Karpas-422 (cell line): ENCODE measurements at regions not wholly inside any gene's neighbourhood (a gene's known extent, or its start where the extent isn't known, plus 50 kb on each side); places are given as distances from the start of the nearest gene placed in this dataset.

ENCODE experiments used
- DNase-seq: peaks from one replicate; pipeline ENCODE4 v3.0.0-alpha.2; 2015
- H2AFZ ChIP-seq: fragments of 200-600 bp; sonication (generic); 2 replicates; pipeline ENCODE4 v1.6.1; 2014; ENCODE audit warnings: antibody characterized with exemption, low read length, mixed read lengths
- H3K27ac ChIP-seq: fragments of 200-600 bp; sonication (generic); 2 replicates; pipeline ENCODE4 v1.5.1; 2014; ENCODE audit warnings: mild to moderate bottlenecking, low read length, moderate library complexity
- H3K27me3 ChIP-seq: fragments of 200-600 bp; sonication (generic); 2 replicates; pipeline ENCODE4 v1.6.1; 2014; ENCODE audit warnings: low read length, mixed read lengths
- H3K36me3 ChIP-seq: fragments of 200-600 bp; sonication (generic); 2 replicates; pipeline ENCODE4 v1.6.1; 2014; ENCODE audit warnings: low read length, mixed read lengths; ENCODE audit not compliant: insufficient read depth
- H3K4me1 ChIP-seq: fragments of 200-600 bp; sonication (generic); 2 replicates; pipeline ENCODE4 v1.6.1; 2014; ENCODE audit warnings: mild to moderate bottlenecking, low read length, mixed read lengths
- H3K4me2 ChIP-seq: fragments of 200-600 bp; sonication (generic); 2 replicates; pipeline ENCODE4 v1.6.1; 2014; ENCODE audit warnings: low read length, low read depth, mild to moderate bottlenecking; ENCODE audit not compliant: poor library complexity, severe bottlenecking
- H3K4me3 ChIP-seq: fragments of 200-600 bp; sonication (generic); 2 replicates; pipeline ENCODE4 v1.5.1; 2014; ENCODE audit warnings: mild to moderate bottlenecking, antibody characterized with exemption, low read length, mixed read lengths
- H3K79me2 ChIP-seq: fragments of 200-600 bp; sonication (generic); 2 replicates; pipeline ENCODE4 v1.6.1; 2014; ENCODE audit warnings: mild to moderate bottlenecking, low read length, mixed read lengths
- H3K9ac ChIP-seq: fragments of 200-600 bp; sonication (generic); 2 replicates; pipeline ENCODE4 v1.6.0; 2014; ENCODE audit warnings: low read length
- H3K9me2 ChIP-seq: fragments of 200-600 bp; sonication (generic), shearing (Covaris generic); replicated peaks from 2 replicates; pipeline ENCODE4 v1.6.0; 2014; ENCODE audit warnings: mild to moderate bottlenecking, low read length, moderate library complexity; ENCODE audit not compliant: insufficient read depth
- H3K9me3 ChIP-seq: fragments of 300-700, 200-600 bp; sonication (generic); 2 replicates; pipeline ENCODE4 v1.6.1; 2014; ENCODE audit warnings: low read length, mixed read lengths
- H4K20me1 ChIP-seq: fragments of 200-600 bp; sonication (generic); 2 replicates; pipeline ENCODE4 v1.6.1; 2014; ENCODE audit warnings: mild to moderate bottlenecking, antibody characterized with exemption, low read length, low read depth; ENCODE audit not compliant: insufficient read depth

DNA sequence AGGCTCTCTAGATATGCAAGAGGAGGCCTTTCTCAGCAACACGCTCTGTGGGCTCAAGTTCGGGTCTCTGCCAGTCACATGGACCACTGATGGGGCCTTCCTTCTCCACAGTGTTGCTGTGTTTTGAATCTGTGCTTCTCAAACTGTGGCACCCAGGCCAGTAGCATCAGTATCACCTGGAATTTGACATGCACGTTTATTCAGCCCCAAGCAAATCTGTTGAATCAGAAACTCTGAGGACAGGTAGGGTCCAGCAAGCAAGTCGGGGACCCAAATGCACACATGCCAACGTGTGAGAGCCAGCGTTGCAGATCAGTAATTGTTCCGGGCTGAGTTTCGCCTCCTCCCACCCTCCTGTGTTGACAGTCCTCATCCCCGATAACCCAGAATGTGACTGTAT, 502.6 kb downstream of the IRX1 start:
- no peaks in the 10 kb centered on the region for H3K9me2 ChIP-seq
- DNase-seq: no peak
- no peaks in the 10 kb centered on the region for H3K27me3 ChIP-seq
- no peaks in the 10 kb centered on the region for H3K4me1 ChIP-seq
- H3K79me2 ChIP-seq: no peaks in the 10 kb centered on the region
- H2AFZ ChIP-seq: no peak overlapping the region
- H3K9me3 ChIP-seq: peaks cover 18% of the 10 kb centered on the region
- H4K20me1 ChIP-seq: no peaks in the 10 kb centered on the region
- no peak overlapping the region for H3K4me2 ChIP-seq
- no peaks in the 10 kb centered on the region for H3K36me3 ChIP-seq
- no peak overlapping the region for H3K9ac ChIP-seq
- H3K4me3 ChIP-seq: no peak overlapping the region
- no peak overlapping the region for H3K27ac ChIP-seq

DNA sequence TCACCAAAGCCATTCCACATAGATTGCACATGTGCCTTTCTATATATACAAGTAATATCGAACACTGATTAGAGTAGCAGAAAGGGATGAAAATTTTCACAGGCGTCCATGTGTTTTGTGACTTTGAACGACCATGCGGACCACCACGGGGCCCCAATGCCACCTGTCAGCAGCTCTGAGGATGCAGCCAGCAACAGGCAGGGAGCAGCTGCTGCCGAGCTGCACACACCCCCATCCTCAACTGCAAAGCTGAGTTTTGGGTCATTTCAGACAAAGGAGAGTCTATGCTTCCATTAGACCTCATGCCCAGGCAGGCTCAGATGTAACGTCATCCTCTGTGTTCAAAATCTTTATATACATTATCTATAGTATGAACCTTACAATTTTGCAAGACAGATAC, 503.8 kb downstream of the IRX1 start:
- Histone ChIP-seq H3K4me3 (no peak overlapping the region), H3K9ac (no peak overlapping the region), H3K27ac (no peak overlapping the region), H3K79me2 (no peaks in the 10 kb centered on the region), H3K4me2 (no peak overlapping the region), H3K9me2 (no peaks in the 10 kb centered on the region), H3K36me3 (no peaks in the 10 kb centered on the region), H4K20me1 (no peaks in the 10 kb centered on the region), H3K27me3 (no peaks in the 10 kb centered on the region), H2AFZ (no peak overlapping the region), H3K4me1 (no peaks in the 10 kb centered on the region), H3K9me3 (peaks cover 14% of the 10 kb centered on the region)
- no peak for DNase-seq

DNA sequence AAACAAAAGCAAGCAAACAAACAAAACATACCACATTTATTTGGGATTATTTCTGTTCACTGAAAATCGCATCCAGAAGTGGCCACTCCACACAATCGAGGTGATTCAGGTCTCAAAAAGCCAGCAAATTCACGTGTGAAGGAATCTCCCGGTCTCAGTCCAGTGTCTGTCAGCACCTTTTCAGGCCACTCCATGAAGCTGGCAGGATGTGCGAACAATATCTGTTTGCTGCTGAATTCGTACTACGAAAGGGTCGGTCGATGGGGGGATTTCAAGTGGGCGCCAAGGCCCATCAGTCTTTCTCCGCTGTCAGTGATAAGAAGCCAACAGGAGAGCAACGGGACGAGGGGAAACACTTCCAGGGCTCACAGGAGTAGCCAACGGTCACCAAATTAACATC, 505.1 kb downstream of the IRX1 start:
- Histone ChIP-seq H3K9me2 (no peaks in the 10 kb centered on the region), H3K4me1 (no peaks in the 10 kb centered on the region), H3K9ac (no peak overlapping the region), H3K27me3 (no peaks in the 10 kb centered on the region), H3K36me3 (no peaks in the 10 kb centered on the region), H3K79me2 (no peaks in the 10 kb centered on the region), H3K9me3 (peaks cover 18% of the 10 kb centered on the region), H2AFZ (no peak overlapping the region), H3K4me3 (no peak overlapping the region), H3K4me2 (no peak overlapping the region), H4K20me1 (no peaks in the 10 kb centered on the region), H3K27ac (no peak overlapping the region)
- no peak for DNase-seq

DNA sequence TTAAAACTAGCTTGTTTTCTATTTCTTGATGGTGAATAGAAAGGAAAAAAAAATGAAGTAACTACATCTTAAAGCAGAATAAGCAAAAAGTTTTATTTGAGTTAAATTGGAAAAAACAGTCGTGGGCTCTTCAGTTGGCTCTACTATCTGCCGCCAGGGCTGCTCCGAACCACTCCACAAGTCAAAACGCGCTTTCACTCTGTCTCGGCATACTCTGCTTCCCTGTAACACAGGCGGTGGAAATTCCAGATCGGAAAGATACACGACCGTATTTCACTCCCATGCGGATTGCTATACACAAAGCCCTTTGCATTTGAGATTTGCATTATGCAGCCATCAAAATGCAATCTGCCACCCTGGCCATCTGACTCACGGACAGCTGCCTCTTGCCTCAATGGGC, 505.6 kb downstream of the IRX1 start:
- H3K4me1 ChIP-seq: no peaks in the 10 kb centered on the region
- no peak for DNase-seq
- no peaks in the 10 kb centered on the region for H3K79me2 ChIP-seq
- H3K4me2 ChIP-seq: no peak overlapping the region
- no peaks in the 10 kb centered on the region for H3K27me3 ChIP-seq
- H3K4me3 ChIP-seq: no peak overlapping the region
- H3K27ac ChIP-seq: no peak overlapping the region
- no peaks in the 10 kb centered on the region for H3K9me2 ChIP-seq
- H4K20me1 ChIP-seq: no peaks in the 10 kb centered on the region
- H2AFZ ChIP-seq: no peak overlapping the region
- H3K9me3 ChIP-seq: peaks cover 14% of the 10 kb centered on the region; the same call in 1 of the 2 replicates
- H3K36me3 ChIP-seq: no peaks in the 10 kb centered on the region
- H3K9ac ChIP-seq: no peak overlapping the region

DNA sequence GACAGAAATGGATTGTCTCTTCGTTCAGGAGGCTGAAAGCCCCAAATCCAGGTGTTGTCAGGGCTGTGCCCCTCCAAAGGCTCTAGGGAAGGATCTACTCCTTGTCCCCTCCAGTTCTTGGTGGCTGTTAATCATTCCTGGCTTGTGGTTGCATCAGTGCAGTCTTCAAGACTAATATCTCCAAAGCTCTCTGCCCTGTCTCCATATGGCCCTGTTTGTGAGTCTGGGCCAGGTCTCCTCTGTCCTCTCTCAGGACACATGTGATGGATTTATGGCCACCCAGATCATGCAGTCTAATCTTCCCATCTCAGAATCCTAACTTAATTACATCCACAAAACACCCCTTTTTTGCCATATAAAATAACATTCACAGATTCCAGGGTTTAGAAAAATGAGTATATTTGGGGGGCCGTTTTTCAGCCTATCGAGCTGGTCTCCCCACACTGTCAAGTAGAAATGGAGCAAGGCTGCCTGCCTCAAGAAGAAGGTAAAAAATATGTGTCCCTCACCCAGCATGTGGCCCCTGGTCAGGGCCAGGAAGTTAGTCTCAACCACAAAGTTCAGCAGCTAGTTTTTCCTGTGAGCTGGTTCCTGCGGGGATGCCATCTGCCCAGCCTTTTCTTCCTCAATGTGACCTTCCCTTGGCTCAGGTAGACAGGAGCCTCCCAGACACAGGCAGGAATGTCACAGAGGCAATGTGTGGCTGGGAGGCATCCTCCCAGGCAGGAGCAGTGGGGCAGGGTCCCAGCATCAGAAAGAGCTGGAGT, 509.4 kb downstream of the IRX1 start:
- Histone ChIP-seq H4K20me1 (no peaks in the 10 kb centered on the region), H3K9ac (no peak overlapping the region), H3K79me2 (no peaks in the 10 kb centered on the region), H3K36me3 (no peaks in the 10 kb centered on the region), H3K27me3 (no peaks in the 10 kb centered on the region), H2AFZ (no peak overlapping the region), H3K9me3 (peaks cover 21% of the 10 kb centered on the region), H3K4me2 (no peak overlapping the region), H3K9me2 (no peaks in the 10 kb centered on the region), H3K4me3 (no peak overlapping the region), H3K4me1 (no peaks in the 10 kb centered on the region), H3K27ac (no peak overlapping the region)
- no peak for DNase-seq

DNA sequence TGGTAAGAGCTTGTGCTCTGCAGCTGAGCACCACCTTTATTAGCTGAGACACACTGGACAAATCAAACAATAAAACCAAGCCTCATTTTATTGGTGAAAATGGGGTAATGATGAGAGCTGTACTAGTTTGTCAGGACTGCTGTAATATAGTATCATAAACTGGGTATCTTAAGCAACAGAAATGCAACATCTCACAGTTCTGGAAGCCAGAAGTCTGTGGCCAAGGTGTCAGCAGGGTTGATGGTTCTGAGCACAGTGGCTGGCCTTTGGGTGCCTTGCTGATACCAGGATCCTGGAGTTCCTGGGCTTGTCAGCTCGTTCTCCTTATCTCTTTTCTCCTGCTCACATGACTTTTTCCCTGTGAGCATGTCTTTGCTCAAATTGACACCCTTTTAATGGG, 513.1 kb downstream of the IRX1 start:
- H3K4me1 ChIP-seq: no peaks in the 10 kb centered on the region
- H4K20me1 ChIP-seq: no peaks in the 10 kb centered on the region

DNA sequence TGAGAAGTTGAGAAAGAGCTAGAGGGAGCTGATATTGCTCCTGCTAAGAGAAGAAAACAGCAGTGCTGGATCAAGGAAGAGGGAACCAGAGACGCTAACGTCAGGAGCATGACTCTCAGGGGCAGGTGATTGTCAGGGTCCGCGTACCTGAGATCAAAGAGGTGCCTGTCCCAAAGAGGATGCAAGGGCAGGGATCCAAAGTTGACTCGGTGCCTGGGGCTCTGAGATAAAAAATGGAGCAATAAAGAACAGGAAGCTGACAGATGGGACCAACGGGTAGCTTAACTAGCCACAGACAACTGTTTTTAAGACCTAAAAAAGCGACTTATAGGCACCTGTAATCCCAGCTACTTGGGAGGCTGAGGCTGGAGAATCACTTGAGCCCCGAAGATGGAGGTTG, 517.8 kb downstream of the IRX1 start:
- Histone ChIP-seq H3K9me3 (peaks cover 25% of the 10 kb centered on the region), H3K79me2 (no peaks in the 10 kb centered on the region), H3K27ac (no peak overlapping the region), H3K27me3 (no peaks in the 10 kb centered on the region), H3K4me3 (no peak overlapping the region), H3K9me2 (no peaks in the 10 kb centered on the region), H4K20me1 (no peaks in the 10 kb centered on the region), H3K4me1 (no peaks in the 10 kb centered on the region), H3K9ac (no peak overlapping the region), H3K4me2 (no peak overlapping the region), H2AFZ (no peak overlapping the region), H3K36me3 (no peaks in the 10 kb centered on the region)
- DNase-seq: no peak

More for the DNA sequence above, 513.1 kb downstream of the IRX1 start:
- no peaks in the 10 kb centered on the region for H3K27me3 ChIP-seq
- no peak overlapping the region for H3K27ac ChIP-seq
- no peak overlapping the region for H3K4me2 ChIP-seq
- H3K9me3 ChIP-seq: peaks cover 22% of the 10 kb centered on the region
- H2AFZ ChIP-seq: no peak overlapping the region
- no peaks in the 10 kb centered on the region for H3K9me2 ChIP-seq
- no peak for DNase-seq
- H3K4me3 ChIP-seq: no peak overlapping the region
- no peaks in the 10 kb centered on the region for H3K36me3 ChIP-seq
- no peaks in the 10 kb centered on the region for H3K79me2 ChIP-seq
- no peak overlapping the region for H3K9ac ChIP-seq

DNA sequence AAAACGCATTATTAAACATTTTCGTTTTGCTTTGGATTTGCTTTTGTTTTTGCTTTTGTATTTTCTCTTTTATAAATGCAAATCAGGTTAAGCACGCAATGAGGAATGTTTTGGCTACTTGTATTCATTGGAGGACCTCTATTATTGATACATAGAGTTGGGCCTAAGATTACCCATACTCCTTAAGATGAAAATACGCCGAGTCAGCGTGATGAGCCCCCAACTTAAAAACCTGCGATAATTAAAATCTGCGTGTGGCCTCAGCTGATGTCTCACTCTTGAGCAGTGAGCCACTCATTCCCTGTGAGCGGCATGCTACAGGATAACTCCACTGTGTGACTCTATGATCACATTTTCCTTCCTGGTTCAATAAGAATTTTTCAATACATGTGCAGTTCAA, 518.3 kb downstream of the IRX1 start:
- H3K9me3 ChIP-seq: peaks cover 27% of the 10 kb centered on the region
- H3K79me2 ChIP-seq: no peaks in the 10 kb centered on the region
- DNase-seq: no peak
- H3K27me3 ChIP-seq: no peaks in the 10 kb centered on the region
- no peak overlapping the region for H3K27ac ChIP-seq
- no peak overlapping the region for H3K4me2 ChIP-seq
- H3K9me2 ChIP-seq: no peaks in the 10 kb centered on the region
- H3K36me3 ChIP-seq: no peaks in the 10 kb centered on the region
- no peaks in the 10 kb centered on the region for H3K4me1 ChIP-seq
- H4K20me1 ChIP-seq: no peaks in the 10 kb centered on the region
- no peak overlapping the region for H2AFZ ChIP-seq
- H3K4me3 ChIP-seq: no peak overlapping the region
- H3K9ac ChIP-seq: no peak overlapping the region
